ENCODE measurements at regions not wholly inside any gene's neighbourhood (a gene's known extent, or its start where the extent isn't known, plus 50 kb on each side); places are given as distances from the start of the nearest gene placed in this dataset.

DNA sequence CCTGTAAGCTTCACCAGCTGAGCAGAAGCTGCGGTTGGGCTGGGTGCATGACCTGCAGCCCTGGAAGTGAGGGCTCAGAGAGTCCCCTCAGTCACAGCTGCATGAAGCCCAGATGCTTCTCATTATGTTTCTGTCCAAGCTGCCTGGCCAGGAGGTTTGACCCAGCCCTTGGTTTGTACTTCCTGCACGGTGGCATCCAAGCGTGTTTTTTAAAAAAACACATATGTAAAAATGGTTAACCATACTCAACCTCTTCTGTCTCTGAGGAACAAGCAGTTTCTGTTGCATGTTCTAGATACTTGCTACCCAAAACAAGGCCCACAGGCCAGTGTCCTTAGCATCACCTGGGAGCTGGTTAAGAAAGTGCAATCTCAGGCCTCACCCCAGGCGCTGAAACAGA lies 76.0 kb upstream of the ATP10A start:
- no CpG with 5 or more reads among the region's 4 CpGs for WGBS (ENCODE audit: insufficient coverage, insufficient read length)
- Histone ChIP-seq H3K4me1 (ENCODE audit: control insufficient read depth, insufficient read depth, low read length) (no peaks in the 10 kb centered on the region), H3K9me3 (ENCODE audit: control insufficient read depth, insufficient read depth, low read length) (no peaks in the 10 kb centered on the region), H3K27me3 (ENCODE audit: control insufficient read depth, insufficient read depth, low read length) (no peaks in the 10 kb centered on the region), H3K27ac (ENCODE audit: low read length) (no peak overlapping the region), H3K36me3 (ENCODE audit: control insufficient read depth, insufficient read depth, low read length) (no peaks in the 10 kb centered on the region), H3K4me3 (ENCODE audit: low read length) (no peak overlapping the region)
- no peak for DNase-seq (ENCODE audit: low read depth, low spot score)

DNA sequence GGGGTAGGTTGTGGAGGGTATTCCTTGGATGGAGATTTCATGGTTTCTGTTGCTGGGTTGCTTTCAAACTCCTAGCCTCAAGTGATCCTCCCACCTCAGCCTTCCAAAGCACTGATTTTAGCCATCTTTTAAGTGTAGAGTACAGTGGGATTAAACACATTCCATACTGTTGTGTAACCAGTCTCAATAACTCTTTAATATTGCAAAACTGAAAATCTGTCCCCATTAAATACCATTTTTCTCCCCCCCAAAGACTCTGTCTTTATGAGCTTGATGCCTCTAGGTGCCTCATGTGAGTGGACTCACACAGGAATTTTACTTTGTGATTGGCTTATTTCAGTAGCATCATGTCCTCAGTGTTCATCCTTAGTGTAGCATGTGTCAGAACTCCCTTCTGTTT lies 74.7 kb upstream of the ATP10A start:
- no peaks in the 10 kb centered on the region for H3K27me3 ChIP-seq (ENCODE audit: control insufficient read depth, insufficient read depth, low read length)
- H3K4me1 ChIP-seq (ENCODE audit: control insufficient read depth, insufficient read depth, low read length), result peaks cover 1% of the 10 kb centered on the region; the same call in 1 of the 2 replicates
- H3K4me3 ChIP-seq (ENCODE audit: low read length), result no peak overlapping the region
- no peak overlapping the region for H3K27ac ChIP-seq (ENCODE audit: low read length)
- DNase-seq (ENCODE audit: low read depth, low spot score), result no peak
- no peaks in the 10 kb centered on the region for H3K9me3 ChIP-seq (ENCODE audit: control insufficient read depth, insufficient read depth, low read length)
- no peaks in the 10 kb centered on the region for H3K36me3 ChIP-seq (ENCODE audit: control insufficient read depth, insufficient read depth, low read length)

DNA sequence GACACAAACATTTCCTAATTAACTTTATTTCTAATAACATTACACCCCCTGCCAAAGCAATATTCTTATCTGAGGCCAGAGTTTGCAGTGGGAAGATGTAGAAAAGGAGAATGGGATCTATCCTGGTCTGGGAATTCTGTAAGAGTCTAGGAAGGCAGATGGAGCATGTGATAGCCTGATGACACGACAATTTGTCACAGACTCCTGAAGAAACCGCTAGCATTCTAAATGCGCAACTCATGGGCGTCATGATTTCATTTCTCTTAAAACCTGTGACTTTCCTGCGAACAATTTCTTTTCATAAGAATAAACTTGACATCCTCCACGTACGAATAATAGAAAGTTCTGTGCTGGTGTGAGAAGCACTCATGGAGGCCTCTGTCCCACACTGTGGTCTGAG lies 72.9 kb upstream of the ATP10A start:
- H3K4me1 ChIP-seq (ENCODE audit: control insufficient read depth, insufficient read depth, low read length), result peaks cover 1% of the 10 kb centered on the region; the same call in 1 of the 2 replicates
- no peak overlapping the region for H3K4me3 ChIP-seq (ENCODE audit: low read length)
- no peaks in the 10 kb centered on the region for H3K27me3 ChIP-seq (ENCODE audit: control insufficient read depth, insufficient read depth, low read length)
- no peaks in the 10 kb centered on the region for H3K36me3 ChIP-seq (ENCODE audit: control insufficient read depth, insufficient read depth, low read length)
- H3K27ac ChIP-seq (ENCODE audit: low read length), result no peak overlapping the region
- no CpG with 5 or more reads among the region's 7 CpGs for WGBS (ENCODE audit: insufficient coverage, insufficient read length)
- no peaks in the 10 kb centered on the region for H3K9me3 ChIP-seq (ENCODE audit: control insufficient read depth, insufficient read depth, low read length)
- no peak for DNase-seq (ENCODE audit: low read depth, low spot score)

- H3K27me3 ChIP-seq (ENCODE audit: control insufficient read depth, insufficient read depth, low read length), result no peaks in the 10 kb centered on the region
- no CpG with 5 or more reads among the region's 23 CpGs for WGBS (ENCODE audit: insufficient coverage, insufficient read length)
- peak; percentile 45 for DNase-seq (ENCODE audit: low read depth, low spot score)
- no peak overlapping the region for H3K27ac ChIP-seq (ENCODE audit: low read length)
- H3K4me1 ChIP-seq (ENCODE audit: control insufficient read depth, insufficient read depth, low read length), result peaks cover 1% of the 10 kb centered on the region; the same call in 1 of the 2 replicates
- H3K9me3 ChIP-seq (ENCODE audit: control insufficient read depth, insufficient read depth, low read length), result no peaks in the 10 kb centered on the region
- no peak overlapping the region for H3K4me3 ChIP-seq (ENCODE audit: low read length)
- H3K36me3 ChIP-seq (ENCODE audit: control insufficient read depth, insufficient read depth, low read length), result no peaks in the 10 kb centered on the region
Observed at GRCh38 chr15:25933456-25934158, 70.5 kb upstream of the ATP10A start.

- Histone ChIP-seq H3K4me1 (ENCODE audit: control insufficient read depth, insufficient read depth, low read length) (peaks cover 1% of the 10 kb centered on the region; the same call in 1 of the 2 replicates), H3K4me3 (ENCODE audit: low read length) (no peak overlapping the region), H3K27ac (ENCODE audit: low read length) (no peak overlapping the region), H3K36me3 (ENCODE audit: control insufficient read depth, insufficient read depth, low read length) (no peaks in the 10 kb centered on the region), H3K9me3 (ENCODE audit: control insufficient read depth, insufficient read depth, low read length) (no peaks in the 10 kb centered on the region), H3K27me3 (ENCODE audit: control insufficient read depth, insufficient read depth, low read length) (no peaks in the 10 kb centered on the region)
- DNase-seq (ENCODE audit: low read depth, low spot score), result no peak
- no CpG with 5 or more reads among the region's 8 CpGs for WGBS (ENCODE audit: insufficient coverage, insufficient read length)
Observed at GRCh38 chr15:25932696-25933095, 69.6 kb upstream of the ATP10A start.

- Histone ChIP-seq H3K27me3 (ENCODE audit: control insufficient read depth, insufficient read depth, low read length) (no peaks in the 10 kb centered on the region), H3K9me3 (ENCODE audit: control insufficient read depth, insufficient read depth, low read length) (no peaks in the 10 kb centered on the region), H3K4me1 (ENCODE audit: control insufficient read depth, insufficient read depth, low read length) (peaks cover 1% of the 10 kb centered on the region; the same call in 1 of the 2 replicates), H3K36me3 (ENCODE audit: control insufficient read depth, insufficient read depth, low read length) (no peaks in the 10 kb centered on the region), H3K4me3 (ENCODE audit: low read length) (no peak overlapping the region), H3K27ac (ENCODE audit: low read length) (no peak overlapping the region)
- no CpG with 5 or more reads among the region's 1 CpG for WGBS (ENCODE audit: insufficient coverage, insufficient read length)
- no peak for DNase-seq (ENCODE audit: low read depth, low spot score)
Observed at GRCh38 chr15:25931851-25932250, 68.7 kb upstream of the ATP10A start.

- H3K4me1 ChIP-seq (ENCODE audit: control insufficient read depth, insufficient read depth, low read length), result peaks cover 1% of the 10 kb centered on the region; the same call in 1 of the 2 replicates
- DNase-seq (ENCODE audit: low read depth, low spot score), result no peak
- no peaks in the 10 kb centered on the region for H3K36me3 ChIP-seq (ENCODE audit: control insufficient read depth, insufficient read depth, low read length)
- no peak overlapping the region for H3K4me3 ChIP-seq (ENCODE audit: low read length)
- no peaks in the 10 kb centered on the region for H3K27me3 ChIP-seq (ENCODE audit: control insufficient read depth, insufficient read depth, low read length)
- H3K27ac ChIP-seq (ENCODE audit: low read length), result no peak overlapping the region
- no peaks in the 10 kb centered on the region for H3K9me3 ChIP-seq (ENCODE audit: control insufficient read depth, insufficient read depth, low read length)
- WGBS (ENCODE audit: insufficient coverage, insufficient read length), result no CpG with 5 or more reads among the region's 2 CpGs
Observed at GRCh38 chr15:25930931-25931330, 67.8 kb upstream of the ATP10A start.
